WTC11 (cell line): ENCODE measurements at regions not wholly inside any gene's neighbourhood (a gene's known extent, or its start where the extent isn't known, plus 50 kb on each side); places are given as distances from the start of the nearest gene placed in this dataset.
"Not testable (repeated sequence)": the region's sequence is repeated elsewhere in the genome, so short reads cannot be mapped to it uniquely, and the experiment has no call there.

Experiments used
- ATAC-seq: fragments of 200-7000 bp; cut with Tn5 transposase; 2 replicates; pipeline ENCODE4 v1.10.0; 2021; ENCODE audit warnings: mild to moderate bottlenecking, moderate library complexity
- CTCF ChIA-PET: fragments of 300-600 bp; sonication (Branson Sonifier 250); formaldehyde crosslinking; loops from one replicate; lab custom pipeline; 2021; ENCODE audit warnings: antibody characterized with exemption; lab: Charles Lee
- POLR2A ChIA-PET: fragments of 350-600 bp; sonication (Branson Sonifier 250); formaldehyde crosslinking; loops from one replicate; lab custom pipeline; 2021; ENCODE audit warnings: antibody characterized with exemption; lab: Charles Lee
- DNase-seq: peaks from one replicate; pipeline ENCODE4 v3.0.0; 2021; ENCODE audit warnings: low spot score
- H3K27ac Mint-ChIP-seq: 2 replicates; pipeline ENCODE4 v1.8.0; 2021; ENCODE audit warnings: mixed read lengths
- H3K27me3 Mint-ChIP-seq: 2 replicates; pipeline ENCODE4 v1.8.0; 2021; ENCODE audit warnings: low read depth, mild to moderate bottlenecking, moderate library complexity, mixed read lengths
- H3K36me3 Mint-ChIP-seq: 2 replicates; pipeline ENCODE4 v1.8.0; 2021; ENCODE audit warnings: mixed read lengths
- H3K4me1 Mint-ChIP-seq: 2 replicates; pipeline ENCODE4 v1.8.0; 2022; ENCODE audit warnings: mixed read lengths
- H3K4me3 Mint-ChIP-seq: 2 replicates; pipeline ENCODE4 v1.8.0; 2021; ENCODE audit warnings: mild to moderate bottlenecking, moderate library complexity, mixed read lengths
- H3K9me3 Mint-ChIP-seq: 2 replicates; pipeline ENCODE4 v1.8.0; 2021; ENCODE audit warnings: mixed read lengths
- CREM ChIP-seq: sonication (generic); formaldehyde crosslinking; IDR thresholded peaks from 2 replicates; pipeline ENCODE4 v1.8.1; 2022; ENCODE audit warnings: mild to moderate bottlenecking, missing genetic modification reagents, moderate library complexity
- ELF4 ChIP-seq: sonication (generic); formaldehyde crosslinking; IDR thresholded peaks from 2 replicates; pipeline ENCODE4 v1.8.1; 2022; ENCODE audit warnings: low read depth, mild to moderate bottlenecking, moderate library complexity, missing genetic modification reagents
- ESRRA ChIP-seq: sonication (generic); formaldehyde crosslinking; IDR thresholded peaks from 2 replicates; pipeline ENCODE4 v1.8.1; 2022; ENCODE audit warnings: mild to moderate bottlenecking, missing genetic modification reagents, borderline replicate concordance
- ETV6 ChIP-seq: sonication (generic); formaldehyde crosslinking; IDR thresholded peaks from 2 replicates; pipeline ENCODE4 v1.8.1; 2022; ENCODE audit warnings: mild to moderate bottlenecking, missing genetic modification reagents
- GABPB1 ChIP-seq: sonication (generic); formaldehyde crosslinking; IDR thresholded peaks from 2 replicates; pipeline ENCODE4 v1.8.1; 2023; ENCODE audit warnings: mild to moderate bottlenecking, missing genetic modification reagents
- IRF2 ChIP-seq: sonication (generic); formaldehyde crosslinking; IDR thresholded peaks from 2 replicates; pipeline ENCODE4 v1.8.0; 2022; ENCODE audit warnings: low read depth, missing genetic modification reagents, borderline replicate concordance
- NFYB ChIP-seq: sonication (generic); formaldehyde crosslinking; conservative IDR thresholded peaks from 2 replicates; pipeline ENCODE4 v1.8.0; 2022; ENCODE audit warnings: low read depth, missing genetic modification reagents
- NR2C2 ChIP-seq: sonication (generic); formaldehyde crosslinking; IDR thresholded peaks from 2 replicates; pipeline ENCODE4 v1.8.0; 2022; ENCODE audit warnings: mild to moderate bottlenecking, missing genetic modification reagents
- SOX15 ChIP-seq: fragments of 250-450 bp; sonication (Bioruptor Pico); IDR thresholded peaks from 2 replicates; pipeline ENCODE4 v1.9.0; 2021; ENCODE audit warnings: mild to moderate bottlenecking
- ZNF317 ChIP-seq: sonication (generic); formaldehyde crosslinking; IDR thresholded peaks from 2 replicates; pipeline ENCODE4 v1.8.1; 2023; ENCODE audit warnings: low read depth, mild to moderate bottlenecking, moderate library complexity, missing genetic modification reagents, borderline replicate concordance
- TF ChIP-seq, protein P1 (sequence below): sonication (generic); formaldehyde crosslinking; IDR thresholded peaks from 2 replicates; pipeline ENCODE4 v1.8.1; 2022; ENCODE audit warnings: low read depth, missing genetic modification reagents, borderline replicate concordance
- TF ChIP-seq, protein P2 (sequence below): sonication (generic); formaldehyde crosslinking; IDR thresholded peaks from 2 replicates; pipeline ENCODE4 v1.8.1; 2022; ENCODE audit warnings: missing genetic modification reagents, borderline replicate concordance
- TF ChIP-seq, protein P3 (sequence below): fragments of 250-450 bp; sonication (Bioruptor Pico); IDR thresholded peaks from 2 replicates; pipeline ENCODE4 v1.9.0; 2021; ENCODE audit warnings: mild to moderate bottlenecking

DNA sequence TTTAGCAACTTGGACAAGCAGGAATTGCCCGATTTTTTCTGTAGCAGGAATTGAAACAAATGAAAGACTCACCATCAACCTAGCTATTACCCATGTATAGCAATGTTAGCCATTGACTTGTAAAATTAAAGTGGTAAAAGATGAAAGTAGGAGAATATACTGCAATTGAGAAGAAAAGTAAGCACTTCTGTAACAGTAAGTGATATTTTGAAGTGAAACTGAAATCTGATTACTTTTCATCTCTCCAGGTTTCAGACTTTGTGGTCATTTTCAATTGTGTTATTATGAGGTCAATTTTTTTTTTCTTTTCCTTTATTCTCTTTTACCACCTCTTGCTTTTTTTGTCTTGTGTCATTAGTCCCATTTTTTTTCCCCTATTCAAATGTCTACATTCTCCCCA, 1078.2 kb downstream of the ZPLD1 start:
- H3K4me3 Mint-ChIP-seq = no peak overlapping the region
- peaks cover 10% of the 10 kb centered on the region for H3K4me1 Mint-ChIP-seq
- H3K27ac Mint-ChIP-seq = no peak overlapping the region
- POLR2A ChIA-PET = no interaction called here
- ATAC-seq = no peak
- TF ChIP-seq ETV6 = no peak
- TF ChIP-seq ELF4 (CRISPR knock-in tag) = no peak
- TF ChIP-seq ESRRA = no peak
- no peak for TF ChIP-seq NR2C2 (CRISPR knock-in tag)
- no peak for TF ChIP-seq SOX15 (CRISPR knock-in tag)
- TF ChIP-seq, protein P1, sequence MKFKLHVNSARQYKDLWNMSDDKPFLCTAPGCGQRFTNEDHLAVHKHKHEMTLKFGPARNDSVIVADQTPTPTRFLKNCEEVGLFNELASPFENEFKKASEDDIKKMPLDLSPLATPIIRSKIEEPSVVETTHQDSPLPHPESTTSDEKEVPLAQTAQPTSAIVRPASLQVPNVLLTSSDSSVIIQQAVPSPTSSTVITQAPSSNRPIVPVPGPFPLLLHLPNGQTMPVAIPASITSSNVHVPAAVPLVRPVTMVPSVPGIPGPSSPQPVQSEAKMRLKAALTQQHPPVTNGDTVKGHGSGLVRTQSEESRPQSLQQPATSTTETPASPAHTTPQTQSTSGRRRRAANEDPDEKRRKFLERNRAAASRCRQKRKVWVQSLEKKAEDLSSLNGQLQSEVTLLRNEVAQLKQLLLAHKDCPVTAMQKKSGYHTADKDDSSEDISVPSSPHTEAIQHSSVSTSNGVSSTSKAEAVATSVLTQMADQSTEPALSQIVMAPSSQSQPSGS (CRISPR knock-in tag) = no peak
- no peak for DNase-seq
- no peaks in the 10 kb centered on the region for H3K36me3 Mint-ChIP-seq
- H3K27me3 Mint-ChIP-seq = no peaks in the 10 kb centered on the region
- peaks cover 4% of the 10 kb centered on the region; the same call in 1 of the 2 replicates for H3K9me3 Mint-ChIP-seq
- CTCF ChIA-PET = no interaction called here

DNA sequence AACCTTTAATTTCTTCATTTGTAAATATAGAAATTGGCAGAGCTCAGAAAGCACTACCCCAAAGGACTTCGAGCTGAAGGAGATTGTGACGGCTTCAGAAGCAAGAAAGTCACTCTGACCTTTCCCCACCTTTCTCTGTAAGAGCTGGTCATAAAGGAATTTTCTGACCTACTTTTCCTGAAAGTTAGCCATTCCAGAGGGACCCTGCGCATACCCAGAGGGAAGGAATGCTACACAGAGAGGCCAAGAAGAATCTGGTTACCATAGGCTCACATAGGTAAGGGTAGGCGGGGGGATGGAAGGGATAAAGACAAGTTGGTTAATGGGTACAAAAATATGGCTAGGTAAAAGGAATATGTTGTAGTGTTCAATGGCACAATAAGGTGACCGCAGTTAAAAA, 1080.3 kb downstream of the ZPLD1 start:
- no peaks in the 10 kb centered on the region for H3K27me3 Mint-ChIP-seq
- TF ChIP-seq, protein P2, sequence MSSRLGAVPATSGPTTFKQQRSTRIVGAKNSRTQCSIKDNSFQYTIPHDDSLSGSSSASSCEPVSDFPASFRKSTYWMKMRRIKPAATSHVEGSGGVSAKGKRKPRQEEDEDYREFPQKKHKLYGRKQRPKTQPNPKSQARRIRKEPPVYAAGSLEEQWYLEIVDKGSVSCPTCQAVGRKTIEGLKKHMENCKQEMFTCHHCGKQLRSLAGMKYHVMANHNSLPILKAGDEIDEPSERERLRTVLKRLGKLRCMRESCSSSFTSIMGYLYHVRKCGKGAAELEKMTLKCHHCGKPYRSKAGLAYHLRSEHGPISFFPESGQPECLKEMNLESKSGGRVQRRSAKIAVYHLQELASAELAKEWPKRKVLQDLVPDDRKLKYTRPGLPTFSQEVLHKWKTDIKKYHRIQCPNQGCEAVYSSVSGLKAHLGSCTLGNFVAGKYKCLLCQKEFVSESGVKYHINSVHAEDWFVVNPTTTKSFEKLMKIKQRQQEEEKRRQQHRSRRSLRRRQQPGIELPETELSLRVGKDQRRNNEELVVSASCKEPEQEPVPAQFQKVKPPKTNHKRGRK = no peak
- no peak for TF ChIP-seq ZNF317 (CRISPR knock-in tag)
- no peak for TF ChIP-seq CREM (CRISPR knock-in tag)
- TF ChIP-seq IRF2 (CRISPR knock-in tag) = no peak
- no peak for TF ChIP-seq NFYB (CRISPR knock-in tag)
- TF ChIP-seq, protein P3, sequence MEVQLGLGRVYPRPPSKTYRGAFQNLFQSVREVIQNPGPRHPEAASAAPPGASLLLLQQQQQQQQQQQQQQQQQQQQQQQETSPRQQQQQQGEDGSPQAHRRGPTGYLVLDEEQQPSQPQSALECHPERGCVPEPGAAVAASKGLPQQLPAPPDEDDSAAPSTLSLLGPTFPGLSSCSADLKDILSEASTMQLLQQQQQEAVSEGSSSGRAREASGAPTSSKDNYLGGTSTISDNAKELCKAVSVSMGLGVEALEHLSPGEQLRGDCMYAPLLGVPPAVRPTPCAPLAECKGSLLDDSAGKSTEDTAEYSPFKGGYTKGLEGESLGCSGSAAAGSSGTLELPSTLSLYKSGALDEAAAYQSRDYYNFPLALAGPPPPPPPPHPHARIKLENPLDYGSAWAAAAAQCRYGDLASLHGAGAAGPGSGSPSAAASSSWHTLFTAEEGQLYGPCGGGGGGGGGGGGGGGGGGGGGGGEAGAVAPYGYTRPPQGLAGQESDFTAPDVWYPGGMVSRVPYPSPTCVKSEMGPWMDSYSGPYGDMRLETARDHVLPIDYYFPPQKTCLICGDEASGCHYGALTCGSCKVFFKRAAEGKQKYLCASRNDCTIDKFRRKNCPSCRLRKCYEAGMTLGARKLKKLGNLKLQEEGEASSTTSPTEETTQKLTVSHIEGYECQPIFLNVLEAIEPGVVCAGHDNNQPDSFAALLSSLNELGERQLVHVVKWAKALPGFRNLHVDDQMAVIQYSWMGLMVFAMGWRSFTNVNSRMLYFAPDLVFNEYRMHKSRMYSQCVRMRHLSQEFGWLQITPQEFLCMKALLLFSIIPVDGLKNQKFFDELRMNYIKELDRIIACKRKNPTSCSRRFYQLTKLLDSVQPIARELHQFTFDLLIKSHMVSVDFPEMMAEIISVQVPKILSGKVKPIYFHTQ (CRISPR knock-in tag) = no peak
- H3K4me3 Mint-ChIP-seq = no peak overlapping the region
- ATAC-seq = no peak
- peaks cover 2% of the 10 kb centered on the region; the same call in 1 of the 2 replicates for H3K36me3 Mint-ChIP-seq
- peaks cover 5% of the 10 kb centered on the region for H3K9me3 Mint-ChIP-seq
- no peak overlapping the region for H3K27ac Mint-ChIP-seq
- ChIA-PET POLR2A (no interaction called here), CTCF (no interaction called here)
- no peak for DNase-seq
- H3K4me1 Mint-ChIP-seq = peaks cover 10% of the 10 kb centered on the region

- no peak for ATAC-seq
- ChIA-PET POLR2A (no interaction called here), CTCF (no interaction called here)
- TF ChIP-seq GABPB1 (CRISPR knock-in tag) = no peak
- peaks cover 8% of the 10 kb centered on the region; the same call in 1 of the 2 replicates for H3K4me1 Mint-ChIP-seq
- no peak overlapping the region for H3K27ac Mint-ChIP-seq
- H3K4me3 Mint-ChIP-seq = no peak overlapping the region
- peaks cover 11% of the 10 kb centered on the region for H3K36me3 Mint-ChIP-seq
- H3K9me3 Mint-ChIP-seq = peaks cover 24% of the 10 kb centered on the region
- DNase-seq = no peak
- no peaks in the 10 kb centered on the region for H3K27me3 Mint-ChIP-seq
Measured at GRCh38 chr3:103516950-103517349, 1082.1 kb downstream of the ZPLD1 start.

DNA sequence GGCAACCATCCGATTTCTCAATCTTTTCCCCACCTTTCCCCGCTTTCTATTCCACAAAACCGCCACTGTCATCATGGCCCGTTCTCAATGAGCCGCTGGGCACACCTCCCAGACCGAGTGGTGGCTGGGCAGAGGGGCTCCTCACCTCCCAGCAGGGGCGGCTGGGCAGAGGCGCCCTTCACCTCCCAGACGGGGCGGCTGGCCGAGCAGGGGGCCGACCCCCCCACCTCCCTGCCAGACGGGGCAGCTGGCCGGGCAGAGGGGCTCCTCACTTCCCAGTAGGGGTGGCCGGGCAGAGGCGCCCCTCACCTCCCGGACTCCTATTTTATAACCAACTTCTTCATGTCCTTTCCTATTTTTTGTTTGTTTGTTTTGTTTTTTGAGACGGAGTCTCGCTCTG, 1096.5 kb downstream of the ZPLD1 start:
- H3K9me3 Mint-ChIP-seq, DNase-seq, H3K36me3 Mint-ChIP-seq, H3K27ac Mint-ChIP-seq, ATAC-seq, H3K4me3 Mint-ChIP-seq, H3K27me3 Mint-ChIP-seq, H3K4me1 Mint-ChIP-seq, CTCF ChIA-PET, POLR2A ChIA-PET: not testable (repeated sequence)
